Karpas-422 (cell line): ENCODE measurements at regions not wholly inside any gene's neighbourhood (a gene's known extent, or its start where the extent isn't known, plus 50 kb on each side); places are given as distances from the start of the nearest gene placed in this dataset.

ENCODE experiments used
- DNase-seq: peaks from one replicate; pipeline ENCODE4 v3.0.0-alpha.2; 2015
- H2AFZ ChIP-seq: fragments of 200-600 bp; sonication (generic); 2 replicates; pipeline ENCODE4 v1.6.1; 2014; ENCODE audit warnings: antibody characterized with exemption, low read length, mixed read lengths
- H3K27ac ChIP-seq: fragments of 200-600 bp; sonication (generic); 2 replicates; pipeline ENCODE4 v1.5.1; 2014; ENCODE audit warnings: mild to moderate bottlenecking, low read length, moderate library complexity
- H3K27me3 ChIP-seq: fragments of 200-600 bp; sonication (generic); 2 replicates; pipeline ENCODE4 v1.6.1; 2014; ENCODE audit warnings: low read length, mixed read lengths
- H3K36me3 ChIP-seq: fragments of 200-600 bp; sonication (generic); 2 replicates; pipeline ENCODE4 v1.6.1; 2014; ENCODE audit warnings: low read length, mixed read lengths; ENCODE audit not compliant: insufficient read depth
- H3K4me1 ChIP-seq: fragments of 200-600 bp; sonication (generic); 2 replicates; pipeline ENCODE4 v1.6.1; 2014; ENCODE audit warnings: mild to moderate bottlenecking, low read length, mixed read lengths
- H3K4me2 ChIP-seq: fragments of 200-600 bp; sonication (generic); 2 replicates; pipeline ENCODE4 v1.6.1; 2014; ENCODE audit warnings: low read length, low read depth, mild to moderate bottlenecking; ENCODE audit not compliant: poor library complexity, severe bottlenecking
- H3K4me3 ChIP-seq: fragments of 200-600 bp; sonication (generic); 2 replicates; pipeline ENCODE4 v1.5.1; 2014; ENCODE audit warnings: mild to moderate bottlenecking, antibody characterized with exemption, low read length, mixed read lengths
- H3K79me2 ChIP-seq: fragments of 200-600 bp; sonication (generic); 2 replicates; pipeline ENCODE4 v1.6.1; 2014; ENCODE audit warnings: mild to moderate bottlenecking, low read length, mixed read lengths
- H3K9ac ChIP-seq: fragments of 200-600 bp; sonication (generic); 2 replicates; pipeline ENCODE4 v1.6.0; 2014; ENCODE audit warnings: low read length
- H3K9me2 ChIP-seq: fragments of 200-600 bp; sonication (generic), shearing (Covaris generic); replicated peaks from 2 replicates; pipeline ENCODE4 v1.6.0; 2014; ENCODE audit warnings: mild to moderate bottlenecking, low read length, moderate library complexity; ENCODE audit not compliant: insufficient read depth
- H3K9me3 ChIP-seq: fragments of 300-700, 200-600 bp; sonication (generic); 2 replicates; pipeline ENCODE4 v1.6.1; 2014; ENCODE audit warnings: low read length, mixed read lengths
- H4K20me1 ChIP-seq: fragments of 200-600 bp; sonication (generic); 2 replicates; pipeline ENCODE4 v1.6.1; 2014; ENCODE audit warnings: mild to moderate bottlenecking, antibody characterized with exemption, low read length, low read depth; ENCODE audit not compliant: insufficient read depth

DNA sequence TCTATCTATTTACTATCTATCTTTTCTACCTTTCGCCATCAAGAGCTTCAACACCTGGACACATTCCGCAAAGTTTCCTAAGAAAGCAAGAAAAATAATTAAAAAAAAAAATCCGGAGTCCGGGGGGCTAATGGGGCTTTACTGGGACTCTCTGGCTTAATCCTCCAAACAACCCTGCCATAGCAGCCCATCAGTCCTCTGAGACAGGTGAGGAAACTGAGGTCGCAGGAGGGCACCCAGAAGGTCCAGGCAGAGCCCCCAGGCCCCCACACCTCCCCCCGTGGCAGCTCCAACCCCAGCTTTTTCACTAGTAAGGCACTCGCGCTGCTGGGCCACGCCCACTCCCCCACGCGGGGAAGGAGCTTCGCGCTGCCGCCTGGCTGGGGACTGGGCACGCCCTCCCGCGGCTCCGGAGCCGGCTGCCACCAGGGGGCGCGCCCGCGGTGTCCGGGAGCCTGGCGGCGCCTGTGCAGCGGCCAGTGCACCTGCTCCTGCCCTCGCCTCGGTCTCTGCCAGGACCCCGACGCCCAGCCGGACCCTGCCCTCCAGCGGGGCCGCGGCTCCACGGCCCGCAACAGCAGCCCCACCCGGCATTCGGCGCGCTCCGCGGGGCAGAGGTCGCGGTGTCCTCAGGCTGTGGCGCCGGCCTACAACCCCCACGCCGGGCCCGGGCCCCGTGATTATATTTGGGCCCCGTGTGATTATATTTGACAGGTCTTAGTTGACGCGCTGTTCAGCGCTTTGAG is 54.1 kb upstream of the SAMD11 start:
- Histone ChIP-seq H3K9me2 (no peaks in the 10 kb centered on the region), H3K9ac (no peak overlapping the region), H4K20me1 (peaks cover 8% of the 10 kb centered on the region; the same call in 1 of the 2 replicates), H3K9me3 (no peaks in the 10 kb centered on the region), H3K27me3 (no peaks in the 10 kb centered on the region), H3K79me2 (no peaks in the 10 kb centered on the region), H3K36me3 (no peaks in the 10 kb centered on the region), H3K27ac (no peak overlapping the region), H3K4me3 (peak overlapping the region; percentile 32; the same call in 1 of the 2 replicates), H2AFZ (0 out of 2 replicates have a peak overlapping the region, but pooled peaks have one; percentile 43), H3K4me2 (peak overlapping the region; percentile 51), H3K4me1 (peaks cover 25% of the 10 kb centered on the region)
- DNase-seq: peak; percentile 85
